T-helper 2 cell treated with Interferon-gamma antibody and Interleukin-4, amounts not matched to agents 5 μg/mL and 100 μg/mL, for 36 hours (primary cell): ENCODE measurements at regions not wholly inside any gene's neighbourhood (a gene's known extent, or its start where the extent isn't known, plus 50 kb on each side); places are given as distances from the start of the nearest gene placed in this dataset.

Source experiments
- DNase-seq: peaks from one replicate; pipeline ENCODE4 v3.0.0; 2021; ENCODE audit warnings: low spot score
- H3K27ac Mint-ChIP-seq: one replicate; pipeline ENCODE4 v1.8.0; 2021; ENCODE audit warnings: mild to moderate bottlenecking, mixed read lengths
- H3K27me3 Mint-ChIP-seq: one replicate; pipeline ENCODE4 v1.8.0; 2021; ENCODE audit warnings: low read depth, mixed read lengths
- H3K36me3 Mint-ChIP-seq: one replicate; pipeline ENCODE4 v1.8.0; 2021; ENCODE audit warnings: low read depth, mixed read lengths
- H3K4me1 Mint-ChIP-seq: one replicate; pipeline ENCODE4 v1.8.0; 2021; ENCODE audit warnings: low read depth, mixed read lengths
- H3K4me3 Mint-ChIP-seq: one replicate; pipeline ENCODE4 v1.8.0; 2022; ENCODE audit warnings: mild to moderate bottlenecking, moderate library complexity, mixed read lengths
- H3K9me3 Mint-ChIP-seq: one replicate; pipeline ENCODE4 v1.8.0; 2021; ENCODE audit warnings: mixed read lengths

- Mint-ChIP-seq H3K9me3 (no peaks in the 10 kb centered on the region), H3K4me1 (no peaks in the 10 kb centered on the region), H3K27me3 (no peaks in the 10 kb centered on the region), H3K4me3 (no peak overlapping the region), H3K27ac (no peak overlapping the region), H3K36me3 (no peaks in the 10 kb centered on the region)
- DNase-seq: no peak
Observed at GRCh38 chr15:29556380-29556779, 265.9 kb downstream of the TJP1 start.

GRCh38 chr15:29554531-29554930, 267.7 kb downstream of the TJP1 start:
- no peak for DNase-seq
- no peaks in the 10 kb centered on the region for H3K9me3 Mint-ChIP-seq
- H3K4me1 Mint-ChIP-seq: no peaks in the 10 kb centered on the region
- H3K27ac Mint-ChIP-seq: no peak overlapping the region
- H3K36me3 Mint-ChIP-seq: no peaks in the 10 kb centered on the region
- no peak overlapping the region for H3K4me3 Mint-ChIP-seq
- H3K27me3 Mint-ChIP-seq: no peaks in the 10 kb centered on the region

- peaks cover 4% of the 10 kb centered on the region for H3K9me3 Mint-ChIP-seq
- no peaks in the 10 kb centered on the region for H3K27me3 Mint-ChIP-seq
- no peaks in the 10 kb centered on the region for H3K36me3 Mint-ChIP-seq
- no peak overlapping the region for H3K27ac Mint-ChIP-seq
- H3K4me3 Mint-ChIP-seq: no peak overlapping the region
- DNase-seq: no peak
- no peaks in the 10 kb centered on the region for H3K4me1 Mint-ChIP-seq
Observed at GRCh38 chr15:29550834-29551465, 271.3 kb downstream of the TJP1 start.

- Mint-ChIP-seq H3K9me3 (peaks cover 7% of the 10 kb centered on the region), H3K4me3 (no peak overlapping the region), H3K27ac (no peak overlapping the region), H3K4me1 (no peaks in the 10 kb centered on the region), H3K36me3 (no peaks in the 10 kb centered on the region), H3K27me3 (no peaks in the 10 kb centered on the region)
- no peak for DNase-seq
Observed at GRCh38 chr15:29548006-29548405, 274.3 kb downstream of the TJP1 start.

- Mint-ChIP-seq H3K4me1 (no peaks in the 10 kb centered on the region), H3K27me3 (no peaks in the 10 kb centered on the region), H3K27ac (no peak overlapping the region), H3K9me3 (peaks cover 7% of the 10 kb centered on the region), H3K4me3 (no peak overlapping the region), H3K36me3 (no peaks in the 10 kb centered on the region)
- no peak for DNase-seq
Observed at GRCh38 chr15:29544513-29545128, 275.0 kb upstream of the NSMCE3 start.

- DNase-seq: no peak
- Mint-ChIP-seq H3K27ac (no peak overlapping the region), H3K27me3 (no peaks in the 10 kb centered on the region)
Observed at GRCh38 chr15:29542994-29543393, 273.4 kb upstream of the NSMCE3 start.

GRCh38 chr15:29541309-29541708, 271.7 kb upstream of the NSMCE3 start:
- H3K4me3 Mint-ChIP-seq: no peak overlapping the region
- H3K27ac Mint-ChIP-seq: no peak overlapping the region
- peaks cover 7% of the 10 kb centered on the region for H3K9me3 Mint-ChIP-seq
- H3K36me3 Mint-ChIP-seq: no peaks in the 10 kb centered on the region
- no peaks in the 10 kb centered on the region for H3K27me3 Mint-ChIP-seq
- H3K4me1 Mint-ChIP-seq: no peaks in the 10 kb centered on the region
- no peak for DNase-seq

More at GRCh38 chr15:29542994-29543393, 273.4 kb upstream of the NSMCE3 start:
- no peak overlapping the region for H3K4me3 Mint-ChIP-seq
- H3K36me3 Mint-ChIP-seq: no peaks in the 10 kb centered on the region
- no peaks in the 10 kb centered on the region for H3K4me1 Mint-ChIP-seq
- H3K9me3 Mint-ChIP-seq: peaks cover 7% of the 10 kb centered on the region

- DNase-seq: no peak
- Mint-ChIP-seq H3K9me3 (no peaks in the 10 kb centered on the region), H3K4me3 (no peak overlapping the region), H3K27me3 (no peaks in the 10 kb centered on the region), H3K27ac (no peak overlapping the region), H3K4me1 (no peaks in the 10 kb centered on the region), H3K36me3 (no peaks in the 10 kb centered on the region)
Observed at GRCh38 chr15:29540479-29540878, 270.9 kb upstream of the NSMCE3 start.

- DNase-seq: no peak
- no peak overlapping the region for H3K27ac Mint-ChIP-seq
- H3K4me3 Mint-ChIP-seq: no peak overlapping the region
- no peaks in the 10 kb centered on the region for H3K27me3 Mint-ChIP-seq
- no peaks in the 10 kb centered on the region for H3K9me3 Mint-ChIP-seq
- no peaks in the 10 kb centered on the region for H3K4me1 Mint-ChIP-seq
- no peaks in the 10 kb centered on the region for H3K36me3 Mint-ChIP-seq
Observed at GRCh38 chr15:29539736-29540135, 270.1 kb upstream of the NSMCE3 start.

GRCh38 chr15:29538044-29538443, 268.4 kb upstream of the NSMCE3 start:
- Mint-ChIP-seq H3K27me3 (no peaks in the 10 kb centered on the region), H3K4me1 (no peaks in the 10 kb centered on the region), H3K27ac (no peak overlapping the region), H3K9me3 (no peaks in the 10 kb centered on the region), H3K36me3 (no peaks in the 10 kb centered on the region), H3K4me3 (no peak overlapping the region)
- no peak for DNase-seq

GRCh38 chr15:29535952-29536351, 266.3 kb upstream of the NSMCE3 start:
- no peak overlapping the region for H3K4me3 Mint-ChIP-seq
- no peak overlapping the region for H3K27ac Mint-ChIP-seq

GRCh38 chr15:29534378-29534777, 264.8 kb upstream of the NSMCE3 start:
- Mint-ChIP-seq H3K36me3 (no peaks in the 10 kb centered on the region), H3K27me3 (no peaks in the 10 kb centered on the region), H3K9me3 (no peaks in the 10 kb centered on the region), H3K27ac (no peak overlapping the region), H3K4me1 (no peaks in the 10 kb centered on the region), H3K4me3 (no peak overlapping the region)
- no peak for DNase-seq

More at GRCh38 chr15:29535952-29536351, 266.3 kb upstream of the NSMCE3 start:
- no peaks in the 10 kb centered on the region for H3K4me1 Mint-ChIP-seq
- no peaks in the 10 kb centered on the region for H3K27me3 Mint-ChIP-seq
- H3K9me3 Mint-ChIP-seq: no peaks in the 10 kb centered on the region
- no peaks in the 10 kb centered on the region for H3K36me3 Mint-ChIP-seq
- no peak for DNase-seq

- no peak for DNase-seq
- no peak overlapping the region for H3K4me3 Mint-ChIP-seq
- H3K4me1 Mint-ChIP-seq: no peaks in the 10 kb centered on the region
- no peaks in the 10 kb centered on the region for H3K36me3 Mint-ChIP-seq
- no peaks in the 10 kb centered on the region for H3K27me3 Mint-ChIP-seq
- no peak overlapping the region for H3K27ac Mint-ChIP-seq
- H3K9me3 Mint-ChIP-seq: no peaks in the 10 kb centered on the region
Observed at GRCh38 chr15:29533647-29534046, 264.0 kb upstream of the NSMCE3 start.

- Mint-ChIP-seq H3K27ac (no peak overlapping the region), H3K4me1 (no peaks in the 10 kb centered on the region), H3K27me3 (no peaks in the 10 kb centered on the region), H3K36me3 (no peaks in the 10 kb centered on the region), H3K9me3 (no peaks in the 10 kb centered on the region), H3K4me3 (no peak overlapping the region)
- DNase-seq: no peak
Observed at GRCh38 chr15:29532296-29532695, 262.7 kb upstream of the NSMCE3 start.

- Mint-ChIP-seq H3K9me3 (no peaks in the 10 kb centered on the region), H3K27me3 (no peaks in the 10 kb centered on the region), H3K4me3 (no peak overlapping the region), H3K27ac (no peak overlapping the region), H3K4me1 (peaks cover 4% of the 10 kb centered on the region), H3K36me3 (no peaks in the 10 kb centered on the region)
- DNase-seq: no peak
Observed at GRCh38 chr15:29530966-29531365, 261.3 kb upstream of the NSMCE3 start.
